Neural cell (in vitro differentiated cells): ENCODE measurements at regions not wholly inside any gene's neighbourhood (a gene's known extent, or its start where the extent isn't known, plus 50 kb on each side); places are given as distances from the start of the nearest gene placed in this dataset.
"Not testable (repeated sequence)": the region's sequence is repeated elsewhere in the genome, so short reads cannot be mapped to it uniquely, and the experiment has no call there.

Experiments used
- H2AFZ ChIP-seq: fragments of 200-600, 300-800 bp; sonication (generic), shearing (Covaris generic); 2 replicates; pipeline ENCODE4 v1.6.0; 2014; ENCODE audit warnings: low read depth, mild to moderate bottlenecking, antibody characterized with exemption, low read length, moderate library complexity
- H3F3A ChIP-seq: fragments of 200-600 bp; shearing (Covaris generic); 2 replicates; pipeline ENCODE4 v1.6.1; 2016; ENCODE audit warnings: mild to moderate bottlenecking, moderate library complexity, mixed read lengths, antibody characterized with exemption, low read length; ENCODE audit not compliant: insufficient read depth, poor library complexity, severe bottlenecking
- H3K27ac ChIP-seq: fragments of 200-600, 300-800 bp; sonication (generic), shearing (Covaris generic); 2 replicates; pipeline ENCODE4 v1.5.1; 2014; ENCODE audit warnings: mild to moderate bottlenecking, low read length, moderate library complexity
- H3K27me3 ChIP-seq: fragments of 300-800, 200-600 bp; sonication (generic), shearing (Covaris generic); 2 replicates; pipeline ENCODE4 v1.6.0; 2014; ENCODE audit warnings: mild to moderate bottlenecking, low read depth, low read length, moderate library complexity; ENCODE audit not compliant: insufficient read depth
- H3K36me3 ChIP-seq: fragments of 300-800, 200-600 bp; sonication (generic), shearing (Covaris generic); 2 replicates; pipeline ENCODE4 v1.5.1; 2014; ENCODE audit warnings: mild to moderate bottlenecking, antibody characterized with exemption, low read length, moderate library complexity; ENCODE audit not compliant: insufficient read depth
- H3K4me2 ChIP-seq: fragments of 300-800, 200-600 bp; sonication (generic), shearing (Covaris generic); 2 replicates; pipeline ENCODE4 v1.6.0; 2014; ENCODE audit warnings: mild to moderate bottlenecking, low read length
- H3K4me3 ChIP-seq: fragments of 300-800, 200-600 bp; sonication (generic), shearing (Covaris generic); 2 replicates; pipeline ENCODE4 v1.5.1; 2014; ENCODE audit warnings: mild to moderate bottlenecking, low read length, moderate library complexity
- H3K79me2 ChIP-seq: fragments of 200-600 bp; shearing (Covaris generic); replicated peaks from 2 replicates; pipeline ENCODE4 v1.6.0; 2014; ENCODE audit warnings: mild to moderate bottlenecking, low read length, moderate library complexity; ENCODE audit not compliant: insufficient read depth
- H3K9ac ChIP-seq: fragments of 300-800, 200-600 bp; sonication (generic), shearing (Covaris generic); 2 replicates; pipeline ENCODE4 v1.6.1; 2016; ENCODE audit warnings: mild to moderate bottlenecking, low read length, mixed read lengths
- H3K9me2 ChIP-seq: fragments of 200-600 bp; shearing (Covaris generic); 2 replicates; pipeline ENCODE4 v1.6.1; 2016; ENCODE audit warnings: mild to moderate bottlenecking, low read length, mixed read lengths; ENCODE audit not compliant: insufficient read depth
- H3K9me3 ChIP-seq: fragments of 200-600, 300-800 bp; sonication (generic), shearing (Covaris generic); 2 replicates; pipeline ENCODE4 v1.6.1; 2016; ENCODE audit warnings: mild to moderate bottlenecking, mixed run types, low read length, moderate library complexity, mixed read lengths
- H4K20me1 ChIP-seq: fragments of 200-600 bp; shearing (Covaris generic); 2 replicates; pipeline ENCODE4 v1.6.1; 2016; ENCODE audit warnings: mild to moderate bottlenecking, mixed run types; ENCODE audit not compliant: insufficient read depth
- CTCF ChIP-seq: fragments of 450-650 bp; IDR thresholded peaks from 2 replicates; pipeline ENCODE4 v1.5.1; 2014; ENCODE audit warnings: antibody characterized with exemption, mild to moderate bottlenecking, moderate library complexity; ENCODE audit not compliant: poor library complexity, severe bottlenecking
- EP300 ChIP-seq: fragments of 450-650 bp; conservative IDR thresholded peaks from 2 replicates; pipeline ENCODE4 v1.6.1; 2014; ENCODE audit warnings: antibody characterized with exemption, mild to moderate bottlenecking, moderate library complexity; ENCODE audit not compliant: poor library complexity, severe bottlenecking
- EZH2 ChIP-seq: fragments of 200-600, 300-800 bp; shearing (Covaris generic), sonication (generic); IDR thresholded peaks from 2 replicates; pipeline ENCODE4 v1.6.1; 2014; ENCODE audit warnings: antibody characterized with exemption, low read length, borderline replicate concordance, mild to moderate bottlenecking; ENCODE audit not compliant: insufficient read depth, poor library complexity, severe bottlenecking
- MXI1 ChIP-seq: fragments of 450-650 bp; conservative IDR thresholded peaks from 2 replicates; pipeline ENCODE4 v1.6.1; 2014; ENCODE audit warnings: antibody characterized with exemption, mild to moderate bottlenecking; ENCODE audit not compliant: poor library complexity, severe bottlenecking
- POLR2AphosphoS5 ChIP-seq: IDR thresholded peaks from 2 replicates; pipeline ENCODE4 v1.6.1; 2012
- RAD21 ChIP-seq: fragments of 450-650 bp; conservative IDR thresholded peaks from 2 replicates; pipeline ENCODE4 v1.6.1; 2014; ENCODE audit warnings: antibody characterized with exemption, mild to moderate bottlenecking, moderate library complexity
- SMC3 ChIP-seq: fragments of 450-650 bp; conservative IDR thresholded peaks from 2 replicates; pipeline ENCODE4 v1.6.1; 2014; ENCODE audit warnings: antibody characterized with exemption, mild to moderate bottlenecking, moderate library complexity; ENCODE audit not compliant: poor library complexity
- TAF1 ChIP-seq: IDR thresholded peaks from 2 replicates; pipeline ENCODE4 v1.6.1; 2012; ENCODE audit warnings: low read depth
- TF ChIP-seq, protein P1 (sequence below): IDR thresholded peaks from 2 replicates; pipeline ENCODE4 v1.6.1; 2012; ENCODE audit warnings: borderline replicate concordance

GRCh38 chr5:3092211-3092610 lies 340.7 kb upstream of the IRX2 start:
- Histone ChIP-seq H3K79me2 (no peaks in the 10 kb centered on the region), H3K27me3 (no peaks in the 10 kb centered on the region), H3F3A (no peaks in the 10 kb centered on the region), H3K9me3 (no peaks in the 10 kb centered on the region), H3K4me3 (no peak overlapping the region), H3K4me2 (no peak overlapping the region), H3K36me3 (no peaks in the 10 kb centered on the region), H4K20me1 (no peaks in the 10 kb centered on the region), H3K9ac (no peak overlapping the region), H2AFZ (no peak overlapping the region), H3K27ac (no peak overlapping the region), H3K9me2 (no peaks in the 10 kb centered on the region)
- no peak for TF ChIP-seq TAF1
- TF ChIP-seq CTCF: no peak
- TF ChIP-seq, protein P1, sequence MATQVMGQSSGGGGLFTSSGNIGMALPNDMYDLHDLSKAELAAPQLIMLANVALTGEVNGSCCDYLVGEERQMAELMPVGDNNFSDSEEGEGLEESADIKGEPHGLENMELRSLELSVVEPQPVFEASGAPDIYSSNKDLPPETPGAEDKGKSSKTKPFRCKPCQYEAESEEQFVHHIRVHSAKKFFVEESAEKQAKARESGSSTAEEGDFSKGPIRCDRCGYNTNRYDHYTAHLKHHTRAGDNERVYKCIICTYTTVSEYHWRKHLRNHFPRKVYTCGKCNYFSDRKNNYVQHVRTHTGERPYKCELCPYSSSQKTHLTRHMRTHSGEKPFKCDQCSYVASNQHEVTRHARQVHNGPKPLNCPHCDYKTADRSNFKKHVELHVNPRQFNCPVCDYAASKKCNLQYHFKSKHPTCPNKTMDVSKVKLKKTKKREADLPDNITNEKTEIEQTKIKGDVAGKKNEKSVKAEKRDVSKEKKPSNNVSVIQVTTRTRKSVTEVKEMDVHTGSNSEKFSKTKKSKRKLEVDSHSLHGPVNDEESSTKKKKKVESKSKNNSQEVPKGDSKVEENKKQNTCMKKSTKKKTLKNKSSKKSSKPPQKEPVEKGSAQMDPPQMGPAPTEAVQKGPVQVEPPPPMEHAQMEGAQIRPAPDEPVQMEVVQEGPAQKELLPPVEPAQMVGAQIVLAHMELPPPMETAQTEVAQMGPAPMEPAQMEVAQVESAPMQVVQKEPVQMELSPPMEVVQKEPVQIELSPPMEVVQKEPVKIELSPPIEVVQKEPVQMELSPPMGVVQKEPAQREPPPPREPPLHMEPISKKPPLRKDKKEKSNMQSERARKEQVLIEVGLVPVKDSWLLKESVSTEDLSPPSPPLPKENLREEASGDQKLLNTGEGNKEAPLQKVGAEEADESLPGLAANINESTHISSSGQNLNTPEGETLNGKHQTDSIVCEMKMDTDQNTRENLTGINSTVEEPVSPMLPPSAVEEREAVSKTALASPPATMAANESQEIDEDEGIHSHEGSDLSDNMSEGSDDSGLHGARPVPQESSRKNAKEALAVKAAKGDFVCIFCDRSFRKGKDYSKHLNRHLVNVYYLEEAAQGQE: no peak
- TF ChIP-seq MXI1: no peak
- TF ChIP-seq EZH2: no peak
- TF ChIP-seq RAD21: no peak
- no peak for TF ChIP-seq SMC3
- no peak for TF ChIP-seq EP300
- no peak for TF ChIP-seq POLR2AphosphoS5

DNA sequence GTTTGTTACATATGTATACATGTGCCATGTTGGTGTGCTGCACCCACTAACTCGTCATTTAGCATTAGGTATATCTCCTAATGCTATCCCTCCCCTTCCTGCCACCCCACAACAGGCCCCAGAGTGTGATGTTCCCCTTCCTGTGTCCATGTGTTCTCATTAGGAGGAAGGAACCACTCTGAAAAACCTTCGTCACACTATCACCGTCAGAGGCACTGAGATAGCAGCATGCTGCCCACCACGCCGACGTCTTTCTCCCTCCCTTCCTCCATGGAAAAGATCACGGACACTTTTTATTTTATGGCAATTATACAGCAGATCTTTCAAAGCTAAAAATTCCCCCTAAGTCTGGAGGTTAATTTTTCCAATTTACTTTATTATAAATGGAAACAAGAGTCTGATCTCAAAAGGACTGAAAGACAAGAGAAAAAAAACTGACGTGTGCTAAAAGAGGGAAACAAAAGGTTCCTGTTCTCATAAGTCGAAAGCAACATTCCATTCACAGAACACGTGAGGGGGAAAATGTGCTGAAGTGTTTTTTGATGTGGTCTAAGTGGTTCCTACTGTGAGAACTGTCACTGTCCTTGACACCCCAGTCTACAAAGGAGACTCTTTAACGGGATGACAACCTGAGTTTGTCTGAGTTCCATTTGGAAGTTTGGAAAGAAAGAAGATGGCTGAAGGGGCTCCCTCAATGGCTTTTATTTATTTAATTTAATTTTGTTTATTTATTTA lies 339.7 kb upstream of the IRX2 start:
- no peak overlapping the region for H3K9ac ChIP-seq
- TF ChIP-seq EZH2 (no peak), TAF1 (no peak), POLR2AphosphoS5 (no peak), MXI1 (no peak), EP300 (peak; percentile 57), SMC3 (no peak), CTCF (no peak), RAD21 (no peak)
- TF ChIP-seq, protein P1: no peak
- no peaks in the 10 kb centered on the region for H3F3A ChIP-seq
- no peak overlapping the region for H3K4me2 ChIP-seq
- no peaks in the 10 kb centered on the region for H3K9me3 ChIP-seq
- no peaks in the 10 kb centered on the region for H4K20me1 ChIP-seq
- H3K36me3 ChIP-seq: no peaks in the 10 kb centered on the region
- no peaks in the 10 kb centered on the region for H3K79me2 ChIP-seq
- H3K9me2 ChIP-seq: no peaks in the 10 kb centered on the region
- H3K27ac ChIP-seq: peak overlapping the region; percentile 38
- H2AFZ ChIP-seq: no peak overlapping the region
- H3K4me3 ChIP-seq: no peak overlapping the region
- no peaks in the 10 kb centered on the region for H3K27me3 ChIP-seq

GRCh38 chr5:3090305-3090704 lies 338.8 kb upstream of the IRX2 start:
- not testable (repeated sequence) for H2AFZ ChIP-seq, H3K9ac ChIP-seq, H3K9me3 ChIP-seq, H3K4me2 ChIP-seq, H3K79me2 ChIP-seq, H3F3A ChIP-seq, H3K4me3 ChIP-seq, H3K27ac ChIP-seq, H3K27me3 ChIP-seq, H3K9me2 ChIP-seq, H4K20me1 ChIP-seq, H3K36me3 ChIP-seq
